ENCODE measurements at regions not wholly inside any gene's neighbourhood (a gene's known extent, or its start where the extent isn't known, plus 50 kb on each side); places are given as distances from the start of the nearest gene placed in this dataset.
"Not testable (repeated sequence)": the region's sequence is repeated elsewhere in the genome, so short reads cannot be mapped to it uniquely, and the experiment has no call there.

GRCh38 chr16:79998143-79998542 lies 397.6 kb upstream of the MAF start:
- DNase-seq, result no peak

- DNase-seq, result peak; percentile 10
Observed at GRCh38 chr16:79997257-79997656, 396.7 kb upstream of the MAF start.

- DNase-seq, result no peak
Observed at GRCh38 chr16:79996321-79996720, 395.8 kb upstream of the MAF start.

GRCh38 chr16:79995315-79995714 lies 394.8 kb upstream of the MAF start:
- DNase-seq, result no peak

GRCh38 chr16:79994418-79994817 lies 393.9 kb upstream of the MAF start:
- DNase-seq, result no peak

- no peak for DNase-seq
Observed at GRCh38 chr16:79993629-79994209, 393.2 kb upstream of the MAF start.

GRCh38 chr16:79991969-79992368 lies 391.4 kb upstream of the MAF start:
- no peak for DNase-seq

- DNase-seq, result no peak
Observed at GRCh38 chr16:79988721-79989220, 388.2 kb upstream of the MAF start.

- DNase-seq, result no peak
Observed at GRCh38 chr16:79988089-79988488, 387.6 kb upstream of the MAF start.

- DNase-seq, result no peak
Observed at GRCh38 chr16:79986352-79986751, 385.8 kb upstream of the MAF start.

- no peak for DNase-seq
Observed at GRCh38 chr16:79985606-79986005, 385.1 kb upstream of the MAF start.

GRCh38 chr16:79984149-79984548 lies 383.6 kb upstream of the MAF start:
- DNase-seq, result not testable (repeated sequence)

GRCh38 chr16:79982862-79983261 lies 382.3 kb upstream of the MAF start:
- no peak for DNase-seq

- DNase-seq, result no peak
Observed at GRCh38 chr16:79982361-79982760, 381.8 kb upstream of the MAF start.

GRCh38 chr16:79981814-79982213 lies 381.3 kb upstream of the MAF start:
- DNase-seq, result no peak

- DNase-seq, result no peak
Observed at GRCh38 chr16:79980650-79981521, 380.3 kb upstream of the MAF start.

GRCh38 chr16:79977940-79978836 lies 377.7 kb upstream of the MAF start:
- DNase-seq, result no peak

GRCh38 chr16:79973320-79973719 lies 372.8 kb upstream of the MAF start:
- no peak for DNase-seq

GRCh38 chr16:79972053-79972704 lies 371.6 kb upstream of the MAF start:
- DNase-seq, result no peak

GRCh38 chr16:79971237-79971572 lies 370.7 kb upstream of the MAF start:
- no peak for DNase-seq

- DNase-seq, result no peak
Observed at GRCh38 chr16:79970551-79971236, 370.2 kb upstream of the MAF start.

- DNase-seq, result no peak
Observed at GRCh38 chr16:79970087-79970486, 369.6 kb upstream of the MAF start.
